SK-N-SH (cell line): ENCODE measurements at regions not wholly inside any gene's neighbourhood (a gene's known extent, or its start where the extent isn't known, plus 50 kb on each side); places are given as distances from the start of the nearest gene placed in this dataset.

Experiments
- CTCF ChIA-PET: fragments of 300-600, 350-600 bp; formaldehyde crosslinking; extraction: SDS; loops from one replicate; lab custom pipeline; 2021; lab: Yijun Ruan, JAX
- POLR2A ChIA-PET: fragments of 350-600 bp; sonication (Branson Sonifier 250); formaldehyde crosslinking; extraction: SDS; loops from one replicate; lab custom pipeline; 2020; ENCODE audit warnings: antibody characterized with exemption, inconsistent platforms; lab: Yijun Ruan, JAX
- DNase-seq: peaks from one replicate; pipeline ENCODE4 v3.0.0; 2012
- H2AFZ ChIP-seq: fragments of 200-600 bp; sonication (generic); 2 replicates; pipeline ENCODE4 v1.8.1; 2016; ENCODE audit warnings: antibody characterized with exemption, mild to moderate bottlenecking, low read depth
- H3F3A ChIP-seq: fragments of 200-600 bp; sonication (generic); replicated peaks from 2 replicates; pipeline ENCODE3; 2016; ENCODE audit warnings: antibody characterized with exemption, mild to moderate bottlenecking; ENCODE audit not compliant: insufficient read depth
- H3K27ac ChIP-seq, 2 experiments: fragments of 200-500 bp in 1 of 2; fragments of 200-600 bp in 1 of 2; sonication (Bioruptor generic) in 1 of 2; sonication (generic), shearing (Covaris generic) in 1 of 2; 2 replicates each; pipeline versions ENCODE4 v1.5.1 to v1.6.1; 2014 to 2016; ENCODE audit warnings: low read depth in 2 of 2, inconsistent platforms in 1 of 2, low read length in 1 of 2, mild to moderate bottlenecking in 1 of 2, mixed read lengths in 1 of 2
- H3K27me3 ChIP-seq: fragments of 200-600 bp; sonication (generic), shearing (Covaris generic); 2 replicates; pipeline ENCODE4 v1.6.1; 2016; ENCODE audit warnings: mixed run types; ENCODE audit not compliant: insufficient read depth
- H3K36me3 ChIP-seq, 2 experiments: fragments of 200-500 bp in 1 of 2; fragments of 200-600 bp in 1 of 2; sonication (Bioruptor generic) in 1 of 2; sonication (generic) in 1 of 2; replicated peaks in 1 of 2; 2 replicates each; pipeline versions ENCODE3 to v1.5.1; 2014 to 2016; ENCODE audit warnings: low read length in 1 of 2, mild to moderate bottlenecking in 1 of 2; ENCODE audit not compliant: insufficient read depth in 2 of 2, control insufficient read depth in 1 of 2
- H3K4me1 ChIP-seq, 2 experiments: fragments of 200-500 bp in 1 of 2; fragments of 200-600 bp in 1 of 2; sonication (Bioruptor generic) in 1 of 2; sonication (generic), shearing (Covaris generic) in 1 of 2; 2 replicates each; pipeline versions ENCODE4 v1.5.1 to v1.6.1; 2014 to 2016; ENCODE audit warnings: low read depth in 1 of 2, low read length in 1 of 2, mixed run types in 1 of 2; ENCODE audit not compliant: insufficient read depth in 2 of 2, control insufficient read depth in 1 of 2
- H3K4me2 ChIP-seq: fragments of 200-600 bp; sonication (generic), shearing (Covaris generic); 2 replicates; pipeline ENCODE4 v1.6.1; 2017; ENCODE audit warnings: mixed run types
- H3K4me3 ChIP-seq, 2 experiments: fragments of 200-500 bp in 1 of 2; fragments of 200-600 bp in 1 of 2; sonication (Bioruptor generic) in 1 of 2; sonication (generic), shearing (Covaris generic) in 1 of 2; 2 replicates each; pipeline versions ENCODE4 v1.5.1 to v1.8.1; 2014 to 2016; ENCODE audit warnings: low read depth in 2 of 2, inconsistent platforms in 1 of 2, low read length in 1 of 2, mild to moderate bottlenecking in 1 of 2, mixed read lengths in 1 of 2, moderate library complexity in 1 of 2
- H3K79me2 ChIP-seq: fragments of 200-600 bp; sonication (generic); 2 replicates; pipeline ENCODE4 v1.8.1; 2017; ENCODE audit warnings: mild to moderate bottlenecking; ENCODE audit not compliant: insufficient read depth
- H3K9ac ChIP-seq: fragments of 200-600 bp; sonication (generic); 2 replicates; pipeline ENCODE4 v1.6.1; 2017; ENCODE audit warnings: mixed run types
- H3K9me2 ChIP-seq: fragments of 200-600 bp; sonication (generic); 2 replicates; pipeline ENCODE4 v1.6.1; 2017; ENCODE audit warnings: mixed run types
- H3K9me3 ChIP-seq: fragments of 200-600 bp; sonication (generic); 2 replicates; pipeline ENCODE4 v1.6.1; 2017; ENCODE audit warnings: mixed run types, mild to moderate bottlenecking, moderate library complexity
- H4K20me1 ChIP-seq: fragments of 200-600 bp; sonication (generic); 2 replicates; pipeline ENCODE4 v1.6.1; 2017; ENCODE audit warnings: mild to moderate bottlenecking, mixed run types; ENCODE audit not compliant: insufficient read depth
- CHD2 ChIP-seq: fragments of 150-350 bp; IDR thresholded peaks from 2 replicates; pipeline ENCODE4 v1.6.1; 2018; ENCODE audit warnings: low read length; ENCODE audit not compliant: partially characterized antibody
- EP300 ChIP-seq, 2 experiments: IDR thresholded peaks; 2 replicates each; pipeline versions ENCODE4 v1.4.0 to v1.6.1; 2012; ENCODE audit warnings: borderline replicate concordance in 1 of 2, low read depth in 1 of 2, low read length in 1 of 2
- EZH2phosphoT487 ChIP-seq: fragments of 200-600 bp; sonication (generic); IDR thresholded peaks from 2 replicates; pipeline ENCODE4 v1.6.1; 2017; ENCODE audit warnings: low read depth, mixed run types, mild to moderate bottlenecking, antibody characterized with exemption, moderate library complexity, borderline replicate concordance
- JUND ChIP-seq: IDR thresholded peaks from 2 replicates; pipeline ENCODE4 v1.4.0; 2012
- MEF2A ChIP-seq: IDR thresholded peaks from 2 replicates; pipeline ENCODE4 v1.4.0; 2012; ENCODE audit warnings: low read depth, borderline replicate concordance
- MXI1 ChIP-seq: IDR thresholded peaks from 2 replicates; pipeline ENCODE4 v1.6.1; 2012; ENCODE audit warnings: mild to moderate bottlenecking, low read depth, low read length, improper control_type of control experiment
- NFIC ChIP-seq: IDR thresholded peaks from 2 replicates; pipeline ENCODE4 v1.4.0; 2012; ENCODE audit warnings: borderline replicate concordance
- NRF1 ChIP-seq: IDR thresholded peaks from 2 replicates; pipeline ENCODE4 v1.6.1; 2012; ENCODE audit warnings: low read depth, mild to moderate bottlenecking, low read length
- POLR2AphosphoS5 ChIP-seq: IDR thresholded peaks from 2 replicates; pipeline ENCODE4 v1.6.1; 2012; ENCODE audit warnings: low read depth, low read length
- TAF1 ChIP-seq: IDR thresholded peaks from 2 replicates; pipeline ENCODE4 v1.6.1; 2012; ENCODE audit warnings: low read depth, mild to moderate bottlenecking, low read length, moderate library complexity, borderline replicate concordance
- TEAD4 ChIP-seq: IDR thresholded peaks from 2 replicates; pipeline ENCODE4 v1.4.0; 2012; ENCODE audit warnings: mild to moderate bottlenecking, borderline replicate concordance; ENCODE audit not compliant: insufficient read depth
- WGBS: methylation state at CpG from one replicate; pipeline ENCODE4 v1.1.6; 2017; ENCODE audit warnings: low lambda C conversion rate; 5-methylcytosine and 5-hydroxymethylcytosine counted together
- TF ChIP-seq, protein P1 (sequence below): IDR thresholded peaks from 2 replicates; pipeline ENCODE4 v1.4.0; 2012; ENCODE audit warnings: low read depth, borderline replicate concordance
- TF ChIP-seq, protein P2 (sequence below): IDR thresholded peaks from 2 replicates; pipeline ENCODE4; 2012
- TF ChIP-seq, protein P3 (sequence below): fragments of 150-350 bp; IDR thresholded peaks from 2 replicates; pipeline ENCODE4 v1.6.1; 2017; ENCODE audit warnings: antibody characterized with exemption, low read length, low read depth, borderline replicate concordance

DNA sequence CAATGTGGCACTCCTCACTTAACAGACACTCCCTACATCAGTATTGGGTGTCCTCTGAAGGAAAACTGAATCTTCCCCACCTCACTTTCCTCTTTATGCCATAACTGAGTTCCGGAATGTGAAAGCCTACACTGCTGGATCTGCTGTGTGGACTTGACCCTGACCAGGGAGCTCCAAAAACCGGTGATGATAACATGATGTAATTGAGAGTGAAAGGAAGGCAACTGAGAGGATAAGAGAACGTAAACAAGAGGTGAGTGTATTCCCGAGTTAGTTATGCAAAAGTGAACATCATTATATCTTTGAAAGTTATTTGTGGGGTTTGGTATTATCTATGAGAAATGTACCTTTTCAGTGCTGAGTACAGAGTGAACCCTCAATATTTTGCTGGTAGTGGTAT, 1794.8 kb downstream of the MRPL39 start (continued):
- TF ChIP-seq, protein P1, sequence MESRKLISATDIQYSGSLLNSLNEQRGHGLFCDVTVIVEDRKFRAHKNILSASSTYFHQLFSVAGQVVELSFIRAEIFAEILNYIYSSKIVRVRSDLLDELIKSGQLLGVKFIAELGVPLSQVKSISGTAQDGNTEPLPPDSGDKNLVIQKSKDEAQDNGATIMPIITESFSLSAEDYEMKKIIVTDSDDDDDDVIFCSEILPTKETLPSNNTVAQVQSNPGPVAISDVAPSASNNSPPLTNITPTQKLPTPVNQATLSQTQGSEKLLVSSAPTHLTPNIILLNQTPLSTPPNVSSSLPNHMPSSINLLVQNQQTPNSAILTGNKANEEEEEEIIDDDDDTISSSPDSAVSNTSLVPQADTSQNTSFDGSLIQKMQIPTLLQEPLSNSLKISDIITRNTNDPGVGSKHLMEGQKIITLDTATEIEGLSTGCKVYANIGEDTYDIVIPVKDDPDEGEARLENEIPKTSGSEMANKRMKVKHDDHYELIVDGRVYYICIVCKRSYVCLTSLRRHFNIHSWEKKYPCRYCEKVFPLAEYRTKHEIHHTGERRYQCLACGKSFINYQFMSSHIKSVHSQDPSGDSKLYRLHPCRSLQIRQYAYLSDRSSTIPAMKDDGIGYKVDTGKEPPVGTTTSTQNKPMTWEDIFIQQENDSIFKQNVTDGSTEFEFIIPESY: no peak

DNA sequence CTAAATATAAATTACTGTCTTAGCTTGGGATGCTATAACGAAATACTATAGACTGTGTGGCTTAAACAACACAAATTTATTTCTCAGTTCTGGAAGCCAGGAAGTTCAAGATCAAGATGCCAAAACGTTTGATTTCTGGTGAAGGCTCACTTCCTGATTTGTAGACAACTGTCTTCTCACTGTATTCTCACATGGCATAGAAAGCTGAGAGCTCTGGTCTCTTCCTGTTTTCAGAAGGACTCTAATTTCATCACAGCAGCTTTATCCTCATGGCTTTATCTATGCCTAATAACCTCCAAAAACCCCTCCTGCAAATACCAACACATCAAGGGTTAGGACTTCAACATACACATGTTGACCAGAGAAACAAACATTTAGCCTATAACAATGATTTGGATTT, 1795.5 kb downstream of the MRPL39 start:
- no peak overlapping the region for H3K4me3 ChIP-seq
- H3K27me3 ChIP-seq: no peaks in the 10 kb centered on the region
- H3K4me1 ChIP-seq: no peaks in the 10 kb centered on the region; a peak in 1 of 4 replicates
- no peaks in the 10 kb centered on the region for H3K36me3 ChIP-seq
- no peak overlapping the region for H3K9ac ChIP-seq
- POLR2A ChIA-PET: no interaction called here
- H3K79me2 ChIP-seq: no peaks in the 10 kb centered on the region
- 9% methylated on average over 2 of the region's 2 CpGs for WGBS
- no peaks in the 10 kb centered on the region for H3K9me3 ChIP-seq
- no peak for TF ChIP-seq JUND
- TF ChIP-seq TAF1: no peak
- TF ChIP-seq NFIC: no peak
- no peak for TF ChIP-seq NRF1
- TF ChIP-seq, protein P2, sequence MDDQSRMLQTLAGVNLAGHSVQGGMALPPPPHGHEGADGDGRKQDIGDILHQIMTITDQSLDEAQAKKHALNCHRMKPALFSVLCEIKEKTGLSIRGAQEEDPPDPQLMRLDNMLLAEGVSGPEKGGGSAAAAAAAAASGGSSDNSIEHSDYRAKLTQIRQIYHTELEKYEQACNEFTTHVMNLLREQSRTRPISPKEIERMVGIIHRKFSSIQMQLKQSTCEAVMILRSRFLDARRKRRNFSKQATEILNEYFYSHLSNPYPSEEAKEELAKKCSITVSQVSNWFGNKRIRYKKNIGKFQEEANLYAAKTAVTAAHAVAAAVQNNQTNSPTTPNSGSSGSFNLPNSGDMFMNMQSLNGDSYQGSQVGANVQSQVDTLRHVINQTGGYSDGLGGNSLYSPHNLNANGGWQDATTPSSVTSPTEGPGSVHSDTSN: no peak
- TF ChIP-seq EZH2phosphoT487: no peak
- no peak for TF ChIP-seq MEF2A
- no peak for TF ChIP-seq CHD2
- TF ChIP-seq, protein P3, sequence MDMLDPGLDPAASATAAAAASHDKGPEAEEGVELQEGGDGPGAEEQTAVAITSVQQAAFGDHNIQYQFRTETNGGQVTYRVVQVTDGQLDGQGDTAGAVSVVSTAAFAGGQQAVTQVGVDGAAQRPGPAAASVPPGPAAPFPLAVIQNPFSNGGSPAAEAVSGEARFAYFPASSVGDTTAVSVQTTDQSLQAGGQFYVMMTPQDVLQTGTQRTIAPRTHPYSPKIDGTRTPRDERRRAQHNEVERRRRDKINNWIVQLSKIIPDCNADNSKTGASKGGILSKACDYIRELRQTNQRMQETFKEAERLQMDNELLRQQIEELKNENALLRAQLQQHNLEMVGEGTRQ: no peak
- TF ChIP-seq, protein P1: no peak
- TF ChIP-seq MXI1: no peak
- no peak for TF ChIP-seq TEAD4
- no peak for TF ChIP-seq EP300 (IDR thresholded peaks at IDR 0.05; ENCODE audit: borderline replicate concordance in 1 of 2, low read depth in 1 of 2, low read length in 1 of 2)
- TF ChIP-seq POLR2AphosphoS5: no peak
- no peaks in the 10 kb centered on the region for H3K9me2 ChIP-seq
- H3F3A ChIP-seq: no peaks in the 10 kb centered on the region
- no peak for DNase-seq
- H3K4me2 ChIP-seq: no peak overlapping the region
- CTCF ChIA-PET: no interaction called here
- H3K27ac ChIP-seq: no peak overlapping the region
- no peaks in the 10 kb centered on the region for H4K20me1 ChIP-seq
- no peak overlapping the region for H2AFZ ChIP-seq
